ENCODE measurements at regions not wholly inside any gene's neighbourhood (a gene's known extent, or its start where the extent isn't known, plus 50 kb on each side); places are given as distances from the start of the nearest gene placed in this dataset.
"Not testable (repeated sequence)": the region's sequence is repeated elsewhere in the genome, so short reads cannot be mapped to it uniquely, and the experiment has no call there.

DNA sequence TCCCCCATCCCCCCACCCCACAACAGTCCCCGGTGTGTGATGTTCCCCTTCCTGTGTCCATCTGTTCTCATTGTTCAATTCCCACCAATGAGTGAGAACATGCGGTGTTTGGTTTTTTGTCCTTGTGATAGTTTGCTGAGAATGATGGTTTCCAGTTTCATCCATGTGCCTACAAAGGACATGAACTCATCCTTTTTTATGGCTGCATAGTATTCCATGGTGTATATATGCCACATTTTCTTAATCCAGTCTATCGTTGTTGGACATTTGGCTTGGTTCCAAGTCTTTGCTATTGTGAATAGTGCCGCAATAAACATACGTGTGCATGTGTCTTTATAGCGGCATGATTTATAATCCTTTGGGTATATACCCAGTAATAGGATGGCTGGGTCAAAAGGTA, 123.6 kb downstream of the PRDM13 start:
- H3K79me1 ChIP-seq (ENCODE audit: insufficient read depth, low read depth, low read length, poor library complexity, severe bottlenecking); H2AK5ac ChIP-seq (ENCODE audit: insufficient read length, low read length); H4K91ac ChIP-seq (ENCODE audit: insufficient read length, low read depth, low read length); H2AFZ ChIP-seq (ENCODE audit: low read length); H3K9me3 Mint-ChIP-seq; H2BK15ac ChIP-seq (ENCODE audit: low read depth, low read length); H3K27ac ChIP-seq (ENCODE audit: insufficient read length, low read depth, low read length); H4K20me1 ChIP-seq (ENCODE audit: control insufficient read depth, insufficient read depth, insufficient read length); H3T11ph ChIP-seq (ENCODE audit: low read length); H3K23ac ChIP-seq (ENCODE audit: insufficient read length, low read depth, low read length); DNase-seq; H3K56ac ChIP-seq (ENCODE audit: insufficient read length, low read depth, low read length); H3K9ac ChIP-seq (ENCODE audit: extremely low read depth, insufficient read length, low read length); H3K79me2 ChIP-seq (ENCODE audit: insufficient read depth, low read length); H3K9me3 ChIP-seq (ENCODE audit: control insufficient read depth, low read depth, low read length); H3K4me2 ChIP-seq (ENCODE audit: insufficient read depth, insufficient read length, low read length); H2BK120ac ChIP-seq (ENCODE audit: low read depth, low read length, poor library complexity, severe bottlenecking); H3K36me3 Mint-ChIP-seq (ENCODE audit: insufficient read depth in 1 of 3, low read depth in 3 of 3); H3K27me3 ChIP-seq (ENCODE audit: insufficient read depth, low read length); H3K14ac ChIP-seq (ENCODE audit: insufficient read depth, low read length); H3K4me3 Mint-ChIP-seq; H4K5ac ChIP-seq (ENCODE audit: insufficient read length, low read depth, low read length); H3K23me2 ChIP-seq (ENCODE audit: insufficient read length, low read depth, low read length, poor library complexity, severe bottlenecking); H3K4me1 Mint-ChIP-seq; H3K27me3 Mint-ChIP-seq (ENCODE audit: low read depth); H2BK20ac ChIP-seq (ENCODE audit: low read depth, low read length, poor library complexity, severe bottlenecking); H3K27ac Mint-ChIP-seq; H4K8ac ChIP-seq (replicated peaks; ENCODE audit: insufficient read length, low read depth, low read length); H2BK12ac ChIP-seq (ENCODE audit: insufficient read length, low read depth, low read length); H2BK5ac ChIP-seq (ENCODE audit: insufficient read length, low read length); H3K4me1 ChIP-seq (ENCODE audit: insufficient read depth, low read length); H3K4ac ChIP-seq (ENCODE audit: low read depth, low read length); H3K18ac ChIP-seq (ENCODE audit: insufficient read length, low read depth, low read length): not testable (repeated sequence)
- no CpG with 5 or more reads among the region's 6 CpGs for WGBS (ENCODE audit: extremely low coverage, insufficient read length, low lambda C conversion rate)

Data from H9 (cell line).